ENCODE measurements at regions not wholly inside any gene's neighbourhood (a gene's known extent, or its start where the extent isn't known, plus 50 kb on each side); places are given as distances from the start of the nearest gene placed in this dataset.

- no peak overlapping the region for H3K27ac ChIP-seq
- TF ChIP-seq, protein P1, sequence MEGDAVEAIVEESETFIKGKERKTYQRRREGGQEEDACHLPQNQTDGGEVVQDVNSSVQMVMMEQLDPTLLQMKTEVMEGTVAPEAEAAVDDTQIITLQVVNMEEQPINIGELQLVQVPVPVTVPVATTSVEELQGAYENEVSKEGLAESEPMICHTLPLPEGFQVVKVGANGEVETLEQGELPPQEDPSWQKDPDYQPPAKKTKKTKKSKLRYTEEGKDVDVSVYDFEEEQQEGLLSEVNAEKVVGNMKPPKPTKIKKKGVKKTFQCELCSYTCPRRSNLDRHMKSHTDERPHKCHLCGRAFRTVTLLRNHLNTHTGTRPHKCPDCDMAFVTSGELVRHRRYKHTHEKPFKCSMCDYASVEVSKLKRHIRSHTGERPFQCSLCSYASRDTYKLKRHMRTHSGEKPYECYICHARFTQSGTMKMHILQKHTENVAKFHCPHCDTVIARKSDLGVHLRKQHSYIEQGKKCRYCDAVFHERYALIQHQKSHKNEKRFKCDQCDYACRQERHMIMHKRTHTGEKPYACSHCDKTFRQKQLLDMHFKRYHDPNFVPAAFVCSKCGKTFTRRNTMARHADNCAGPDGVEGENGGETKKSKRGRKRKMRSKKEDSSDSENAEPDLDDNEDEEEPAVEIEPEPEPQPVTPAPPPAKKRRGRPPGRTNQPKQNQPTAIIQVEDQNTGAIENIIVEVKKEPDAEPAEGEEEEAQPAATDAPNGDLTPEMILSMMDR (IDR thresholded peaks at IDR 0.05): no peak
- TF ChIP-seq POLR2AphosphoS5 (IDR thresholded peaks at IDR 0.05) (no peak), POLR2A (IDR thresholded peaks at IDR 0.05) (no peak), EP300 (IDR thresholded peaks at IDR 0.05) (no peak)
- no peaks in the 10 kb centered on the region for H3K36me3 ChIP-seq
- intact Hi-C loops (cut with DNase I; ENCODE audit: low total_unique reads): no loop called here
- 90 to 96% (median 93%) methylated on average over 4 of the region's 4 CpGs for WGBS, 5 donors
- no peaks in the 10 kb centered on the region for H3K9me3 ChIP-seq
- no peaks in the 10 kb centered on the region for H3K27me3 ChIP-seq
- no peak for DNase-seq
- H3K4me3 ChIP-seq: no peak overlapping the region
- H3K4me1 ChIP-seq: no peaks in the 10 kb centered on the region
These were observed 170.0 kb upstream of the PDGFD start for GRCh38 chr11:104333977-104334376.

DNA sequence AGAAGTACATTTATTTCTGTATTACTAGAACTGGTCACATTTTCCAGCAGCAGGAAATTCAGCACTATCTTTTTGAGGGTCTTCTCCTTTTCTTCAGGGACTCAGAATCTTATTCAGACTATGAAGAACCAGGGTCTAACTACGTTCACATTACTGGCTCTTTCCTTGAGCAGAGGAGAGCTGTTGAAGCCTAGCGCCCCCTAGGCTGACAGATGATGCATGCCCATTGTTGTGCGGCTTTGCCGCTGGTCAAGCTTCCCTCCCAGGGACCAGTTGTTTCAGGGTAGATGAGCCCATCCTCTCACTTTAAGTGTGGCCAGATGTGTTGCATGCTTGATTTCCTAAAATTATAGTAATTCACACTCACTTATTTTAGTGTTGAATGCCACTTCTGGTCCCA lies 168.2 kb upstream of the PDGFD start:
- intact Hi-C loops (cut with DNase I; ENCODE audit: low total_unique reads): no loop called here
- WGBS, 5 donors: 32 to 66% (median 60%) methylated on average over 4 of the region's 4 CpGs
- no peak overlapping the region for H3K4me3 ChIP-seq
- no peak overlapping the region for H3K27ac ChIP-seq
- peak in 1 of 2 donors; percentile 32 for DNase-seq
- no peaks in the 10 kb centered on the region for H3K27me3 ChIP-seq
- H3K9me3 ChIP-seq: no peaks in the 10 kb centered on the region
- no peak for TF ChIP-seq EP300 (IDR thresholded peaks at IDR 0.05)
- TF ChIP-seq, protein P1 (IDR thresholded peaks at IDR 0.05): no peak
- no peak for TF ChIP-seq POLR2AphosphoS5 (IDR thresholded peaks at IDR 0.05)
- TF ChIP-seq POLR2A (IDR thresholded peaks at IDR 0.05): no peak
- H3K36me3 ChIP-seq: no peaks in the 10 kb centered on the region
- H3K4me1 ChIP-seq: no peaks in the 10 kb centered on the region

DNA sequence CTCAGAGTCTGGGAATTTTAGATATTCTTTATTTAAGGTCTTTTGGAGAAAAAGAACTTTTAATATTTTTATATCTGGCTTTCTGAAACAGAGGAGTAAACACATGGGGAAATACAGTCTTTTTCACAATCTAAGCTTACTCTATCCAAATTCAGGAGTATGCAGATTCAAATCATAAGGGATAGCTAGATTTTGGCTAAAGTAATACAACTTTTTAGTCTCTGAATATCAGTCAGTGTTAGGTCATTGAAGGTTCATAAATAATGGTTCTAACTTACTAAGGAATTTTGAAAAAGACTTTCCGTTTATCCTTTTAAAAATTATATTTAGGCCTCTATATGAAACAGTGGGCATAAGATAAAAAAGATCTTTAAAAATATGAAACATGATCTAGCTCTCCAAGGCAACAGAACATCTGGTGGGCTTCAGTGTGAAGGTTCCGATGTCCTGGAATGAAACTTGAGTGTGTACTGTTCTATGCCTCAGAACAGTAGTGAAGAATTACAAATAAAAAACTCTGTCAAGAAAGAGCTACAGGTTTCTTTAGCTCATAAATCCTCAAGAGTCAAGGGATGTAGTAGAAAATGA lies 165.2 kb upstream of the PDGFD start:
- Histone ChIP-seq H3K27me3 (no peaks in the 10 kb centered on the region), H3K36me3 (no peaks in the 10 kb centered on the region), H3K4me3 (no peak overlapping the region), H3K9me3 (no peaks in the 10 kb centered on the region), H3K27ac (no peak overlapping the region), H3K4me1 (no peaks in the 10 kb centered on the region)
- TF ChIP-seq POLR2AphosphoS5 (IDR thresholded peaks at IDR 0.05) (no peak), POLR2A (IDR thresholded peaks at IDR 0.05) (no peak), EP300 (IDR thresholded peaks at IDR 0.05) (no peak)
- TF ChIP-seq, protein P1 (IDR thresholded peaks at IDR 0.05): no peak
- 67 to 93% (median 85%) methylated on average over 2 of the region's 2 CpGs for WGBS, 5 donors
- intact Hi-C loops (cut with DNase I; ENCODE audit: low total_unique reads): no loop called here
- no peak for DNase-seq

DNA sequence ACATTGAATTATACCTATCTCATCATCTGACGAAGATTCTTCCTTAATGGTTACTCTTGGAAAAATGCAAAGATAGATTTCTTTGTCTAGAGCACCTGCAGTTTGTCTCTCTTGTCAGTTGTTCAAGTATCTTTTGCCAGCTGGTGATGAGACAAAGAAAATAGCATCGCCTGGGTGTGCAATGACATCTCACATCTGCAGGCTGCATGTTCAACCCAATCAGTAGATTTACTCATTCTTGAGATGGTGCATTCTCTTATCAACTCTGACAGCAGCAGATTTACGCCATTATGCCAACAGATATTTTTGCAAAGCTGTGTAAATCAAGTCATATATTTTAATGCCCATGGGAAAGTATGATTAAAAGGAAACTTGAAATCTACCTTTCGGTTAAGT lies 164.6 kb upstream of the PDGFD start:
- no peaks in the 10 kb centered on the region for H3K4me1 ChIP-seq
- intact Hi-C loops (cut with DNase I; ENCODE audit: low total_unique reads): no loop called here
- no peaks in the 10 kb centered on the region for H3K27me3 ChIP-seq
- H3K36me3 ChIP-seq: no peaks in the 10 kb centered on the region
- TF ChIP-seq POLR2A (IDR thresholded peaks at IDR 0.05): no peak
- TF ChIP-seq, protein P1 (IDR thresholded peaks at IDR 0.05): no peak
- no peak for TF ChIP-seq POLR2AphosphoS5 (IDR thresholded peaks at IDR 0.05)
- no peak for TF ChIP-seq EP300 (IDR thresholded peaks at IDR 0.05)
- H3K9me3 ChIP-seq: no peaks in the 10 kb centered on the region
- H3K4me3 ChIP-seq: no peak overlapping the region
- no peak for DNase-seq
- WGBS, 5 donors: 81 to 87% (median 85%) methylated on average over 4 of the region's 4 CpGs
- H3K27ac ChIP-seq: no peak overlapping the region

Data from stomach (tissue), 8 donors.